ENCODE measurements at regions not wholly inside any gene's neighbourhood (a gene's known extent, or its start where the extent isn't known, plus 50 kb on each side); places are given as distances from the start of the nearest gene placed in this dataset.

GRCh38 chrX:69371159-69371558, 133.0 kb upstream of the NALF2 start:
- ChIA-PET RAD21 (ENCODE audit: low non-redundant PET in 1 of 2, low total read pairs in 2 of 2, uncharacterized antibody in 2 of 2, unreplicated experiment in 2 of 2) (no interaction called here), POLR2A (no interaction called here), CTCF (no interaction called here)
- Histone ChIP-seq H3K27ac (ENCODE audit: low read depth, low read length) (no peak overlapping the region), H3K9me3 (ENCODE audit: control insufficient read depth in 1 of 2, insufficient read depth in 1 of 2, low read depth in 1 of 2, low read length in 2 of 2) (no peaks in the 10 kb centered on the region), H3K4me2 (ENCODE audit: low read length) (no peak overlapping the region), H3K4me3 (replicated peaks in 1 of 2; ENCODE audit: low read depth in 1 of 2, low read length in 2 of 2) (no peak overlapping the region), H2AFZ (ENCODE audit: low read depth, low read length, poor library complexity, severe bottlenecking) (no peak overlapping the region), H3K9me2 (ENCODE audit: insufficient read depth) (no peaks in the 10 kb centered on the region), H3K27me3 (ENCODE audit: insufficient read depth, low read length) (no peaks in the 10 kb centered on the region), H3K4me1 (ENCODE audit: control insufficient read depth in 1 of 2, insufficient read depth in 2 of 2, low read length in 2 of 2) (no peaks in the 10 kb centered on the region), H3K79me2 (ENCODE audit: insufficient read depth, low read length) (no peaks in the 10 kb centered on the region), H4K20me1 (ENCODE audit: insufficient read depth) (no peaks in the 10 kb centered on the region), H3K9ac (ENCODE audit: low read length) (no peak overlapping the region), H3K36me3 (ENCODE audit: control insufficient read depth in 1 of 2, insufficient read depth in 2 of 2, low read length in 2 of 2) (no peaks in the 10 kb centered on the region)
- intact Hi-C loops (cut with micrococcal nuclease) = no loop called here
- DNase-seq (ENCODE audit: low read depth, low spot score) (no peak), ATAC-seq (no peak)
- TF ChIP-seq ATF3 (IDR thresholded peaks at IDR 0.05) (no peak), POLR2AphosphoS5 (IDR thresholded peaks at IDR 0.05; ENCODE audit: low read depth, low read length) (no peak), CTCF (IDR thresholded peaks at IDR 0.05 in 2 of 3, conservative IDR thresholded peaks at IDR 0.05 in 1 of 3; ENCODE audit: borderline replicate concordance in 1 of 3, insufficient read depth in 1 of 3, low read depth in 2 of 3, low read length in 2 of 3) (no peak)
- BruUV-seq (replicated peaks) = no TSS peak

- ChIA-PET RAD21 (ENCODE audit: low non-redundant PET in 1 of 2, low total read pairs in 2 of 2, uncharacterized antibody in 2 of 2, unreplicated experiment in 2 of 2) (no interaction called here), CTCF (no interaction called here), POLR2A (no interaction called here)
- H3K27me3 ChIP-seq (ENCODE audit: insufficient read depth, low read length) = no peaks in the 10 kb centered on the region
- H3K4me3 ChIP-seq (replicated peaks in 1 of 2; ENCODE audit: low read depth in 1 of 2, low read length in 2 of 2) = no peak overlapping the region
- no peak overlapping the region for H2AFZ ChIP-seq (ENCODE audit: low read depth, low read length, poor library complexity, severe bottlenecking)
- BruUV-seq (replicated peaks) = no TSS peak
- no peak for DNase-seq (ENCODE audit: low read depth, low spot score)
- no peaks in the 10 kb centered on the region for H3K36me3 ChIP-seq (ENCODE audit: control insufficient read depth in 1 of 2, insufficient read depth in 2 of 2, low read length in 2 of 2)
- no peaks in the 10 kb centered on the region for H3K4me1 ChIP-seq (ENCODE audit: control insufficient read depth in 1 of 2, insufficient read depth in 2 of 2, low read length in 2 of 2)
- no peak for ATAC-seq
- H3K27ac ChIP-seq (ENCODE audit: low read depth, low read length) = no peak overlapping the region
- no peak overlapping the region for H3K4me2 ChIP-seq (ENCODE audit: low read length)
- H4K20me1 ChIP-seq (ENCODE audit: insufficient read depth) = no peaks in the 10 kb centered on the region
- no peaks in the 10 kb centered on the region for H3K9me2 ChIP-seq (ENCODE audit: insufficient read depth)
- intact Hi-C loops (cut with micrococcal nuclease) = no loop called here
- no peak overlapping the region for H3K9ac ChIP-seq (ENCODE audit: low read length)
- no peaks in the 10 kb centered on the region for H3K79me2 ChIP-seq (ENCODE audit: insufficient read depth, low read length)
- no peaks in the 10 kb centered on the region for H3K9me3 ChIP-seq (ENCODE audit: control insufficient read depth in 1 of 2, insufficient read depth in 1 of 2, low read depth in 1 of 2, low read length in 2 of 2)
- TF ChIP-seq CBX3 (IDR thresholded peaks at IDR 0.05; ENCODE audit: low read depth) (no peak), MAX (IDR thresholded peaks at IDR 0.05) (no peak), ZBTB33 (IDR thresholded peaks at IDR 0.05; ENCODE audit: extremely low read depth, insufficient replicate concordance, low read length) (no peak), SIN3A (IDR thresholded peaks at IDR 0.05; ENCODE audit: low read depth) (no peak), SRF (IDR thresholded peaks at IDR 0.05; ENCODE audit: low read depth) (no peak), CTCF (IDR thresholded peaks at IDR 0.05 in 2 of 3, conservative IDR thresholded peaks at IDR 0.05 in 1 of 3; ENCODE audit: borderline replicate concordance in 1 of 3, insufficient read depth in 1 of 3, low read depth in 2 of 3, low read length in 2 of 3) (no peak), TCF7L2 (IDR thresholded peaks at IDR 0.05; ENCODE audit: borderline replicate concordance, extremely low read depth, insufficient read depth, insufficient read length) (no peak), JUND (IDR thresholded peaks at IDR 0.05) (no peak), POLR2AphosphoS5 (IDR thresholded peaks at IDR 0.05; ENCODE audit: low read depth, low read length) (no peak), EGR1 (IDR thresholded peaks at IDR 0.05; ENCODE audit: low read depth) (no peak), EZH2 (IDR thresholded peaks at IDR 0.05) (no peak), CEBPB (IDR thresholded peaks at IDR 0.05; ENCODE audit: low read depth) (no peak)
Observed at GRCh38 chrX:69369999-69370398, 134.1 kb upstream of the NALF2 start.
